ENCODE measurements at regions not wholly inside any gene's neighbourhood (a gene's known extent, or its start where the extent isn't known, plus 50 kb on each side); places are given as distances from the start of the nearest gene placed in this dataset.

GRCh38 chr13:36612230-36612629 is 61.6 kb upstream of the SERTM1 start:
- ChIA-PET CTCF (no interaction called here), POLR2A (no interaction called here)
- no peaks in the 10 kb centered on the region for H3K36me3 ChIP-seq (ENCODE audit: control insufficient read depth, insufficient read depth, low read length)
- no peak overlapping the region for H3K4me3 ChIP-seq (ENCODE audit: low read depth, low read length)
- no peak for DNase-seq (ENCODE audit: low read depth)
- no peaks in the 10 kb centered on the region for H3K27me3 ChIP-seq (ENCODE audit: control insufficient read depth, insufficient read depth, low read length)
- TF ChIP-seq, protein P1, sequence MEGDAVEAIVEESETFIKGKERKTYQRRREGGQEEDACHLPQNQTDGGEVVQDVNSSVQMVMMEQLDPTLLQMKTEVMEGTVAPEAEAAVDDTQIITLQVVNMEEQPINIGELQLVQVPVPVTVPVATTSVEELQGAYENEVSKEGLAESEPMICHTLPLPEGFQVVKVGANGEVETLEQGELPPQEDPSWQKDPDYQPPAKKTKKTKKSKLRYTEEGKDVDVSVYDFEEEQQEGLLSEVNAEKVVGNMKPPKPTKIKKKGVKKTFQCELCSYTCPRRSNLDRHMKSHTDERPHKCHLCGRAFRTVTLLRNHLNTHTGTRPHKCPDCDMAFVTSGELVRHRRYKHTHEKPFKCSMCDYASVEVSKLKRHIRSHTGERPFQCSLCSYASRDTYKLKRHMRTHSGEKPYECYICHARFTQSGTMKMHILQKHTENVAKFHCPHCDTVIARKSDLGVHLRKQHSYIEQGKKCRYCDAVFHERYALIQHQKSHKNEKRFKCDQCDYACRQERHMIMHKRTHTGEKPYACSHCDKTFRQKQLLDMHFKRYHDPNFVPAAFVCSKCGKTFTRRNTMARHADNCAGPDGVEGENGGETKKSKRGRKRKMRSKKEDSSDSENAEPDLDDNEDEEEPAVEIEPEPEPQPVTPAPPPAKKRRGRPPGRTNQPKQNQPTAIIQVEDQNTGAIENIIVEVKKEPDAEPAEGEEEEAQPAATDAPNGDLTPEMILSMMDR (IDR thresholded peaks at IDR 0.05; ENCODE audit: insufficient read depth, low read depth, low read length) = no peak

DNA sequence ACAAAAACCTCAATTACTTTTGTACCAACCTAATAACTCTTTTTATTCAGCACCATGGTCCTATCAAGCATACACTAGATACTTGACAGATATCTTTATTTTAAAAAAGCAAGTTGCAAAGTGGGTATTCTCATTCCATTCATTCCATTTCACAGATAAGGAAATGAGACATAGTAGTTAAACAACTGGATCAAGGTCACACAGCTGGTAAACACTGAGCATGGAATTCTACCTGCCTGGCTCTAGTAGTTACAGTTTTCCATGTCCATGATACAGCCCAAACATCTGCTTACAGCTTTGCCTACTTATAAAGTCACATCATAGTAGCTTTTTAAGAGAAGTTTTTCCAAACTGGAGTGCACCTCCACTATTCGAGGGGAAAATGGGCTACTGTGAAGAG is 57.1 kb upstream of the SERTM1 start:
- ChIA-PET CTCF (no interaction called here), POLR2A (no interaction called here)
- no peak for DNase-seq (ENCODE audit: low read depth)
- TF ChIP-seq, protein P1 (IDR thresholded peaks at IDR 0.05; ENCODE audit: insufficient read depth, low read depth, low read length) = no peak
- Histone ChIP-seq H3K4me3 (ENCODE audit: low read depth, low read length) (no peak overlapping the region), H3K27me3 (ENCODE audit: control insufficient read depth, insufficient read depth, low read length) (no peaks in the 10 kb centered on the region), H3K36me3 (ENCODE audit: control insufficient read depth, insufficient read depth, low read length) (no peaks in the 10 kb centered on the region)

- H3K4me3 ChIP-seq (ENCODE audit: low read depth, low read length) = no peak overlapping the region
- CTCF ChIA-PET = no interaction called here
- POLR2A ChIA-PET = no interaction called here
- DNase-seq (ENCODE audit: low read depth) = no peak
- no peaks in the 10 kb centered on the region for H3K36me3 ChIP-seq (ENCODE audit: control insufficient read depth, insufficient read depth, low read length)
- no peaks in the 10 kb centered on the region for H3K27me3 ChIP-seq (ENCODE audit: control insufficient read depth, insufficient read depth, low read length)
- TF ChIP-seq, protein P1 (IDR thresholded peaks at IDR 0.05; ENCODE audit: insufficient read depth, low read depth, low read length) = no peak
These were observed 54.3 kb upstream of the SERTM1 start for GRCh38 chr13:36619535-36619934.

Measured in BJ (cell line).